GM12892 (cell line): ENCODE measurements at regions not wholly inside any gene's neighbourhood (a gene's known extent, or its start where the extent isn't known, plus 50 kb on each side); places are given as distances from the start of the nearest gene placed in this dataset.
"Not testable (repeated sequence)": the region's sequence is repeated elsewhere in the genome, so short reads cannot be mapped to it uniquely, and the experiment has no call there.

Experiments
- DNase-seq: peaks from one replicate; pipeline ENCODE4 v3.0.0; 2011; ENCODE audit not compliant: insufficient read length
- FAIRE-seq: peaks from 2 replicates; lab custom pipeline; 2011; peaks lifted over from hg19 to GRCh38; lab: Jason Lieb, UNC
- POLR2A ChIP-seq: IDR thresholded peaks from 2 replicates; pipeline ENCODE4 v1.6.1; 2011; ENCODE audit warnings: low read depth, low read length, control low read depth
- POLR2AphosphoS5 ChIP-seq: IDR thresholded peaks from 2 replicates; pipeline ENCODE4 v1.6.1; 2011; ENCODE audit warnings: low read depth, low read length, control low read depth
- TAF1 ChIP-seq: IDR thresholded peaks from 2 replicates; pipeline ENCODE4 v1.6.1; 2011; ENCODE audit warnings: low read depth, mild to moderate bottlenecking, control low read depth, low read length, borderline replicate concordance

DNA sequence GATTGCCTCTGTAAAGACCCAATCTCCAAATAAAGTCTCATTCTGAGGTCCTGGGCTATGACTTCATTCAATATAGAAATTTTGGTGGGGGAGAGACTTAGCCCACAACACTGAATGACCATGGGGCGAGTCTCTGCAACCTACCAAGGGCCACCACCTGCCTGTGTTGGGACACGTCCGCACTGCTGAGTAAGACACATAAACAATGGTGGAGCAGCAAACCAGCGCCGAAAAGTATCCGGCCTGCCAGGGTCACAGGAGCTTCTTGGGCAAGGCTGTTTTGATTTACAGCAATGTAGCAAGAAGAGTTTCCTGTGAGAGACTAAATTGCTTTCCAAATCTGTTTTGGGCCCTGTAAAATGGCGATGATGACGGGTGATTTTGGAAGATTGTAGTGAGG is 122.3 kb downstream of the SHANK2 start:
- no peak for TF ChIP-seq POLR2AphosphoS5
- TF ChIP-seq TAF1, result no peak
- no peak for TF ChIP-seq POLR2A
- FAIRE-seq, result no peak

DNA sequence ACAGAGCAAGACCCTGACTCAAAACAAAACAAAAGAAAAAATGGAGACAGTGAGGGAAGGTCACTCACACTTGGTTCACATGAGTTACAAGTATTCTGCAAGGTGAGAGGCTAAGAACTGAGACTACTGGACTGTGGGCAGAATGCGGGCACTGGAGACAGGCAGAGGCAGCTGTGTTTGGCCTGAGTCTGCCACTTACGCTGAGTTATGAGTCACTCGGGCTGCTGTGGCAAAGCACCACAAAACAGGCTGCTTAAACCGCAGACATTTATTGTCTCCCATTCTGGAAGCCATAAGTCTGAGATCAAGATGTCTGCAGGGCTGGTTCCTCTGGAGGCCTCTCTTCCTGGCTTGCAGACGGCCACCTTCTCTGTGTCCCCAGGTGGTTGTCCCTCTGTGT is 122.8 kb downstream of the SHANK2 start:
- TF ChIP-seq POLR2AphosphoS5 (no peak), POLR2A (no peak), TAF1 (no peak)
- DNase-seq (no peak), FAIRE-seq (no peak)

More for the DNA sequence above, 122.3 kb downstream of the SHANK2 start:
- DNase-seq, result no peak

DNA sequence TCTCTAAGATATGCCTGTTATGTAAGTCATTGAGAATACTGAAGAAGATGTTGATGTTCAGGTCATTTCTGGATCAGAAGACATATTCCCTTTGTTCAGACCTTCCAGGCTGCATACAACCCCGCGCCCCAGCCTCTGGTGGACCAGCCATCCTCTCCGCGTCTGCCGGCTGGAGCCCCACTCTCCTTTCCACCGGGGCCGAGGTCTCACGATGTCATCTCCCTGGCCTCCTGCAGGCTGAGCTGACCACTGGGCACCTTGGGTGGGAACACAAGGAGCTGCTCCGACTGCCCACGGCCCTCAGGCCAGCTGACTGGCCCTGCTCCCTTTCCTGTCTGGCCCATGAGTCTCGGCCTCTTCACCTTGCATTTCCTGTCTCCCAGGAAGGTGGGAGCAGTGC is 124.6 kb downstream of the SHANK2 start:
- no peak for DNase-seq
- TF ChIP-seq POLR2AphosphoS5 (no peak), POLR2A (no peak), TAF1 (no peak)
- no peak for FAIRE-seq

DNA sequence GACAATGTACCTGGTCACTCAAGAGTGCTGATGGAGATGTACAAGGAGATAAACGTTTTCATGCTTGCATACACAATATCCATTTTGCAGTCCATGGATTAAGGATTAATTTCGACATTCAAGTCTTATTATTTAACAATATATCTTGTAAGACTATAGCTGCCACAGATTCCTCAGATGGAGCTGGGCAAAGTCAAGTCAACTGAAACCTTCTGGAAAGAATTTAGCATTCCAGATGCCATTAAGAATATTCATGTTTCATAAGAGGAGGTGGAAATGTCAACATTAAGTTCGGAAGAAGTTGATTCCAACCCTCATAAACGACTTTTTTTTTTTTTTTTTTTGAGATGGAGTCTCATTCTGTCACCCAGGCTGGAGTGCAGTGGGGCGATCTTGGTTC is 126.0 kb downstream of the SHANK2 start:
- not testable (repeated sequence) for DNase-seq, FAIRE-seq

DNA sequence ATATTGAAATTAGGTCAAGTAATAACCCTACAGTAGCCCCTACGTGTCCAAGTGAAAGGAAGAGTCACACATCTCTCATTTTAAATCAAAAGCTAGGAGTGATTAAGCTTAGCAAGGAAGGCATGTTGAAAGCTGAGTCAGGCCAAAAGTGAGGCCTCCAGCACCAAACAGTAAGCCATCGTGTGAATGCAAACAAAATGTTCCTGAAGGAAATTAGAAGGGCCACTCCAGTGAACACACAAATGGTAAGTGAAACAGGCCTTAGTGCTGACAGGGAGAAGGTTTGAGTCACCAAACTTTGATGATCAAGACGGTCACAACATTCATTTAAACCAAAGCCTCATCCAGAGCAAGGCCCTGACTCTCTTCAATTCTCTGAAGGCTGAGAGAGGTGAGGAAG is 127.2 kb downstream of the SHANK2 start:
- no peak for DNase-seq
- no peak for FAIRE-seq
- TF ChIP-seq TAF1 (no peak), POLR2AphosphoS5 (no peak), POLR2A (no peak)

DNA sequence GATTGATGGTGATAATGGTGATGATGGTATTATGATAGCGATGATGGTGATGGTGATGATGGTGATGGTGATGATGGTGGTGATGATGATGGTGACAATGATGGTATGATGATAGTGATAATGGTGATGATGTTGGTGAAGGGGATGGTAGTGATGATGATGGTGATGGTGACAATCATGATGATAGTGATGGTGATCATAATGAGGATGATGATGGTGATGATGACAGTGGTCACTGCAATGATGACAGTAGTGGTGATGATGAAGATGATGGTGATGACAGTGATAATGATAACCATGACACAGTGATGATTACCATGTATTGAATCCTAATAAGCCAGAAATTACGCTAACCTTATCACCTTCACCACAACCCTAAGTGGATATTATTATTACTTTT is 128.2 kb downstream of the SHANK2 start:
- FAIRE-seq, result peak; percentile 54
- DNase-seq, result no peak
- TF ChIP-seq POLR2A (no peak), TAF1 (no peak), POLR2AphosphoS5 (no peak)

DNA sequence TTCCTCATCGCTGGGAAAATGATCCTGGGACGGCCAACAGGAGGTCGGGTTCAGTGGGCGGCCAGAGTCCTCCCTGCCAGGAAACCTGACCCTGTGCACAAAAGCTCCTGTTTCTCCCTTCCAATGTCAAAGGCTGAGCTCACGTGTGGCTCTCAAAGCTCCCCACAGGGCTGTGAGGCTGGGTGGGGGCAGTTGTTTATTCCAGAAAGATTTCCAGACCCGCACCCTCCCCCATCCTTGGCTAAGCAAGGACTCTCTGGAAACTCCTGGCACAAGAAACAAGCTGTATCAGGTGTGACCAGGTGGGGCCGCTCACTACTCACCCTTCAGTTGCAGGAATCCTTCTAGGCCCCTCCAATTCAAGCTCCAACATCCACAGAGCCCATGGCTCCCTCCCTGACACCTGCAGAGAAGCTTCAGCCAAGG is 131.9 kb downstream of the SHANK2 start:
- FAIRE-seq (no peak), DNase-seq (no peak)
- TF ChIP-seq POLR2A, result no peak
- TF ChIP-seq POLR2AphosphoS5, result no peak
- no peak for TF ChIP-seq TAF1

DNA sequence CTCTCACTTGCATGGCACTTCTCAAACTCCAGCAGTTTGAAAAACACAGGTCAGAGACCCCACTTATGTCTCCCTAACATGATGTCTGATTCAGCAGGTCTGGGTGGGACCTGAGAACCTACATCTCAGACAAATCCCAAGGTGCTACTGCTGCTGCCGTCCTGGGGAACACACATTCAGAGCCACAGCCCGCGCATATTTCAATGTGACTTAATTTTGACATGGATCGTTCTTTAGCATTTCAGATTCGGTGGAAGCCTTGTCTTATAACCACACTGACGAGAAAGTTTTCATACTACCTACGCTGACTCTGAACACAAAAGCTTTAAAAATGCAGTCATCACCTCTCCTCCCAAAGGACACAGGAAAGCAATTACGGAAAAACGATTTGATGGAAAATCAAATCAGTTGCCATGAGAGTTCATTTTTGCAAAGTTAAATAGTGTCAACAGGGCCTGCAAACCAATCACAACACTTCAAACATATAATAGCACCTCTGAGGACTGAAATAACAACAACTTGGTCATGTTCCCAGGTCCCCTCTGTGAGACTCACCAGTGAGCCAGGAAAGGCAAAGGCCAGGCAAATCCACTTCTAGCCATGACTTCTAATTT is 132.6 kb downstream of the SHANK2 start:
- TF ChIP-seq POLR2AphosphoS5 (no peak), POLR2A (no peak), TAF1 (no peak)
- no peak for DNase-seq
- FAIRE-seq, result no peak

DNA sequence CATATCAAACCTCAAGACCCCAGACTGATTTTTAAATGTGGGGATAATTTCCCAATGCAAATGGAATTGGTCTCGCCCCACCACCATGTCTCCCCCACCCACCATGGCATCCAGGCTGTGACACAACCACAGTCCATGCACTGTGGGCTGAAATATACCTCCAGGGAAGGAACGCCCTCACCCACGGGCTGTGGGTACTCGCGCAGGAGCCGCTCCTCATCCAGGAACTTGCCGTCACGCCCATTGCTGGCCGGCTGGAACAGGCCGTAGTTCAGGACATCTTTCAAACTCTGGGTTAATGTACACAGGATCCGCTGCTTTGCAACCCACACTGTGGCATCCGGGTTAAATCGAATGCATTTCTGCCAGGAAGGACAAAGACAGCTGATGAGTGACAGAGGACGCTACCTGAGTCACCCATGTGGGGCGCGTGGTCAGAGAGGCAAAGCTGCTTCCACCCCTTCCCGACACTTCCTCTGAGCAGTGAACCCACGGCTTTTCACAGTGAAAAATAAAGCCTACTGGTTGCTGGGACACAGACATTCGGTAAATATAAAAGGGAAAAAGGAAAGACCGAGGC is 133.6 kb downstream of the SHANK2 start:
- DNase-seq (no peak), FAIRE-seq (no peak)
- TF ChIP-seq TAF1 (no peak), POLR2AphosphoS5 (no peak), POLR2A (no peak)

DNA sequence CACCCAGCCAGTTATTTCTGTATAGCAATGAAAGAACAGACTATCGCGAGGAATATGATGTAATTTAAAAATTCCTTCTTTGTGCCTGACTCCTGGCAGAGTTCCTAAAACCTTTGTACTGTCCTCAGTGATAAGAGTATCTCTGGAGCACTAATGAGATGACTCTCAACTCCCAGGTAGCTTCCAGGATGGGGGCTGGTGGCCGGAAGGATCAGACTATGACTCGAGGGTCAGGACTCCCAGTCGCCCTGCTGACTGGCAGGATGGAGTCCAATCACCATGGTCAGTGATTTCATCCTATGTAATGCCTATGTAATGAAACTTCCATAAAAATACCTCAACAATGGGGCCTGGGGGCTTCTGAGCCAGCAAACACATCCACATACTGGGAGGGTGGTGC is 135.1 kb downstream of the SHANK2 start:
- TF ChIP-seq POLR2A (no peak), TAF1 (no peak), POLR2AphosphoS5 (no peak)
- DNase-seq (no peak), FAIRE-seq (no peak)

DNA sequence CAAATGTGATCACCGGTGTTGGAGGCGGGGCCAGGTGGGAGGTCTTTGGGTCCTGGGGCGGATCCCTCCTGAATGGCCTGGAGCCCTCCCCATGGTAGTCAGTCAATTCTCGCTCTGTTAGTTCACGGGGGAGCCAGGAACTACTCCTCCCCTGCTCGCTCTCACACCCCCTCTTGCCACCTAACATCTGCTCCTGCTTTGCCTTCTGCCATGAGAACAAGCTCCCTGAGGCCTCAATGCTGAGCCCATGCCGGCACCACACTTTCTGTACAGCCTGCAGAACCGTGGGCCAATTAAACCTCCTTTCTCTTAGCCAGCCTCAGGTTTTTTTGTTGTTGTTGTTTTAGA is 135.7 kb downstream of the SHANK2 start:
- no peak for DNase-seq
- FAIRE-seq, result no peak
- TF ChIP-seq POLR2AphosphoS5 (no peak), TAF1 (no peak), POLR2A (no peak)
